ENCODE measurements at regions not wholly inside any gene's neighbourhood (a gene's known extent, or its start where the extent isn't known, plus 50 kb on each side); places are given as distances from the start of the nearest gene placed in this dataset.

DNA sequence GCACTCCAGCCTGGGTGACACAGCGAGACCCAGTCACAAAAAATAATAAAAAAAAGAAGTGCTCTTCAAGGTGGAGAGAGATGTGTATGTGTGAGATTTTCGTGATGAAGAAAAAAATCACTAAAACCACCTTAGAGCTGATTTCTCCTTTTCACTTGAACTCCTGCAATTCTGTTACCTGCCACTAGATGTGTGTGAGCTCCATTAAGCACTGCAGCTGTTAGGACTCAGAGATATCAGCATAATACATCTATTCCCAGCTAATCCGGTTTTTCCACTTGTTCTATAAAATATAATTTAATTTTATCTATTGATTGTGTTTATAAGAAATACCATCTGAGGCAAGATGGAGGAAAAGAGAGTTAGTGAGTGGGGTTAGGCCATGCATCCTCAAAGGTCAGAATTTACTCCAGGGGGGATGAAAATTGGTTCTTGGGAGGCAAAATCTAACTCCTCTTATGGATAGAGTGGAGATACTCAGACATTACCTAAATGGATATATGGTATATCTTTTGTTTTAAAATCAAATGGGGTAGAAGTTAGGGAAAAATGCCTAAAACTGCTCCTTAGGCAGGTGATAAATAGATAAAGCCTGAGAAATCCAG, 152.7 kb downstream of the IL20RB start:
- H3K9ac ChIP-seq (ENCODE audit: low read length), result no peak overlapping the region
- no peak overlapping the region for H2BK5ac ChIP-seq (ENCODE audit: low read depth, low read length, poor library complexity, severe bottlenecking)
- H3K27ac ChIP-seq (ENCODE audit: low read length, poor library complexity, severe bottlenecking), result no peak overlapping the region
- H3K4me3 ChIP-seq (ENCODE audit: insufficient read depth in 1 of 2, low read depth in 1 of 2, low read length in 2 of 2), result no peak overlapping the region
- H3K4me1 ChIP-seq (ENCODE audit: control insufficient read depth, insufficient read depth, low read depth, low read length), result no peaks in the 10 kb centered on the region
- H3K14ac ChIP-seq (ENCODE audit: low read length in 2 of 2), result no peak overlapping the region
- no peak overlapping the region for H3K23ac ChIP-seq (ENCODE audit: low read length in 2 of 2)
- H2AK5ac ChIP-seq (ENCODE audit: low read length, severe bottlenecking), result no peak overlapping the region
- no peaks in the 10 kb centered on the region for H3K36me3 ChIP-seq (ENCODE audit: control insufficient read depth in 1 of 2, insufficient read depth in 2 of 2, low read depth in 1 of 2, low read length in 2 of 2)
- WGBS, result no CpG with 5 or more reads among the region's 3 CpGs
- no peak overlapping the region for H2BK12ac ChIP-seq (ENCODE audit: low read length in 2 of 2)
- peak; percentile 33 for DNase-seq
- H2BK15ac ChIP-seq (ENCODE audit: low read depth, poor library complexity, severe bottlenecking), result no peak overlapping the region
- H4K91ac ChIP-seq (ENCODE audit: low read length), result no peak overlapping the region
- no peak overlapping the region for H3K18ac ChIP-seq (ENCODE audit: low read depth in 1 of 2, low read length in 2 of 2)
- no peak overlapping the region for H3K4ac ChIP-seq (ENCODE audit: low read depth in 1 of 2, low read length in 2 of 2)
- no peak overlapping the region for H2AFZ ChIP-seq (ENCODE audit: low read depth, low read length)
- peaks cover 19 to 28% of the 10 kb centered on the region in 2 experiments for H3K27me3 ChIP-seq (ENCODE audit: control insufficient read depth in 1 of 2, insufficient read depth in 1 of 2, low read length in 2 of 2)
- H3K4me2 ChIP-seq (ENCODE audit: low read length, poor library complexity, severe bottlenecking), result no peak overlapping the region
- H2BK120ac ChIP-seq (ENCODE audit: low read depth, low read length), result no peak overlapping the region
- no peak overlapping the region for H4K8ac ChIP-seq (ENCODE audit: low read length)
- H3K79me1 ChIP-seq (replicated peaks; ENCODE audit: low read length, poor library complexity, severe bottlenecking), result no peaks in the 10 kb centered on the region
- no peaks in the 10 kb centered on the region for H3K9me3 ChIP-seq (ENCODE audit: control insufficient read depth, low read length)

DNA sequence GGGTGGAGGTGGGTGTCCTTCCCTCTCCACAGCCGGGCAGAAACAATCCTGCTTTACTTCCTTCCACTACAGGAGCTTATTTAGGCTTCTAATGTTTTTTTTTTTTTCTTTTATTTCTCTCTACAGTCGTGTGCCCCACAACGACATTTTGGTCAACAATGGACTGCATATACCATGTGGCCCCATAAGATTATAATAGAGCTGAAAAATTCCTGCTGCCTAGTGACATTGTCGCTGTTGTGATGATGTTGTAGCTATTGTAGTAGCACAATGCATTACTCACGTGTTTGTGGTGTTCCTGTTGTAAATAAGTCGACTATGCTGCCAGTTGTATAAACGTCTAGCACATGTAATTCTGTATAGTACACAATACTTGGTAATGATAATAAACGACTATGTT, 153.7 kb downstream of the IL20RB start:
- no peak overlapping the region for H3K9ac ChIP-seq (ENCODE audit: low read length)
- WGBS, result 68% methylated on average over 5 of the region's 8 CpGs

DNA sequence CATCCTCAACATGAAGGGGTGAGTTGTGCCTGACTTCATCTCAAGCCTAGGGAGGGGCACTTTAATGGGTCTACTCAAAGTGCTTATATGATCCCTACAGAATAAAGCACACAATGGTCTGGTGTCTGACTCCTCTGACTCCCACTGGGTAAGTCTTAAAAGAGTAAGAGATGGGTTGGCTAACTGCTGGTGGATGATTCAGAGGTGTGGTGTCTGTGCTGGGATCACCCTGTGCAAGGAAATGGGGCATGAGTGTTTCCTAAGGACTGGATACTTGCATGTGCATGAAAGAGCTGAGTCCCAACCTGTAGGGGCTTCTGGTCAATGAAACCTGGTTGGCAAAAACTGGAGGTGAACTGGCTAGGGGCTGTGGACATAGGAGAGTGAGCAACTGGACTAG, 158.8 kb downstream of the IL20RB start:
- H3K18ac ChIP-seq (ENCODE audit: low read depth in 1 of 2, low read length in 2 of 2), result no peak overlapping the region
- no peak overlapping the region for H2BK5ac ChIP-seq (ENCODE audit: low read depth, low read length, poor library complexity, severe bottlenecking)
- H3K9me3 ChIP-seq (ENCODE audit: control insufficient read depth, low read length), result no peaks in the 10 kb centered on the region
- H4K91ac ChIP-seq (ENCODE audit: low read length), result no peak overlapping the region
- no peaks in the 10 kb centered on the region for H3K79me1 ChIP-seq (replicated peaks; ENCODE audit: low read length, poor library complexity, severe bottlenecking)
- H3K23ac ChIP-seq (ENCODE audit: low read length in 2 of 2), result no peak overlapping the region
- H4K8ac ChIP-seq (ENCODE audit: low read length), result no peak overlapping the region
- H3K4me2 ChIP-seq (ENCODE audit: low read length, poor library complexity, severe bottlenecking), result no peak overlapping the region
- H3K9ac ChIP-seq (ENCODE audit: low read length), result no peak overlapping the region
- H3K27ac ChIP-seq (ENCODE audit: low read length, poor library complexity, severe bottlenecking), result no peak overlapping the region
- peaks cover 0 to 3% of the 10 kb centered on the region in 2 experiments for H3K27me3 ChIP-seq (ENCODE audit: control insufficient read depth in 1 of 2, insufficient read depth in 1 of 2, low read length in 2 of 2)
- H2BK120ac ChIP-seq (ENCODE audit: low read depth, low read length), result no peak overlapping the region
- H3K14ac ChIP-seq (ENCODE audit: low read length in 2 of 2), result no peak overlapping the region
- no peak overlapping the region for H3K4me3 ChIP-seq (ENCODE audit: insufficient read depth in 1 of 2, low read depth in 1 of 2, low read length in 2 of 2)
- H2BK12ac ChIP-seq (ENCODE audit: low read length in 2 of 2), result no peak overlapping the region
- no peak overlapping the region for H2BK15ac ChIP-seq (ENCODE audit: low read depth, poor library complexity, severe bottlenecking)
- no peaks in the 10 kb centered on the region for H3K36me3 ChIP-seq (ENCODE audit: control insufficient read depth in 1 of 2, insufficient read depth in 2 of 2, low read depth in 1 of 2, low read length in 2 of 2)
- H2AFZ ChIP-seq (ENCODE audit: low read depth, low read length), result no peak overlapping the region
- no peaks in the 10 kb centered on the region for H3K4me1 ChIP-seq (ENCODE audit: control insufficient read depth, insufficient read depth, low read depth, low read length)
- no peak overlapping the region for H3K4ac ChIP-seq (ENCODE audit: low read depth in 1 of 2, low read length in 2 of 2)
- H2AK5ac ChIP-seq (ENCODE audit: low read length, severe bottlenecking), result no peak overlapping the region
- no peak for DNase-seq

More for the DNA sequence above, 153.7 kb downstream of the IL20RB start:
- Histone ChIP-seq H2AFZ (ENCODE audit: low read depth, low read length) (no peak overlapping the region), H2BK120ac (ENCODE audit: low read depth, low read length) (no peak overlapping the region), H3K14ac (ENCODE audit: low read length in 2 of 2) (no peak overlapping the region), H4K8ac (ENCODE audit: low read length) (no peak overlapping the region), H3K27ac (ENCODE audit: low read length, poor library complexity, severe bottlenecking) (no peak overlapping the region), H2BK15ac (ENCODE audit: low read depth, poor library complexity, severe bottlenecking) (no peak overlapping the region), H3K4me1 (ENCODE audit: control insufficient read depth, insufficient read depth, low read depth, low read length) (no peaks in the 10 kb centered on the region), H3K27me3 (ENCODE audit: control insufficient read depth in 1 of 2, insufficient read depth in 1 of 2, low read length in 2 of 2) (peaks cover 22 to 28% of the 10 kb centered on the region in 2 experiments), H3K4me2 (ENCODE audit: low read length, poor library complexity, severe bottlenecking) (no peak overlapping the region), H3K9me3 (ENCODE audit: control insufficient read depth, low read length) (no peaks in the 10 kb centered on the region), H2AK5ac (ENCODE audit: low read length, severe bottlenecking) (no peak overlapping the region), H3K4me3 (ENCODE audit: insufficient read depth in 1 of 2, low read depth in 1 of 2, low read length in 2 of 2) (no peak overlapping the region), H2BK5ac (ENCODE audit: low read depth, low read length, poor library complexity, severe bottlenecking) (no peak overlapping the region), H2BK12ac (ENCODE audit: low read length in 2 of 2) (no peak overlapping the region), H3K23ac (ENCODE audit: low read length in 2 of 2) (no peak overlapping the region), H3K36me3 (ENCODE audit: control insufficient read depth in 1 of 2, insufficient read depth in 2 of 2, low read depth in 1 of 2, low read length in 2 of 2) (no peaks in the 10 kb centered on the region), H3K4ac (ENCODE audit: low read depth in 1 of 2, low read length in 2 of 2) (no peak overlapping the region), H3K79me1 (replicated peaks; ENCODE audit: low read length, poor library complexity, severe bottlenecking) (no peaks in the 10 kb centered on the region), H3K18ac (ENCODE audit: low read depth in 1 of 2, low read length in 2 of 2) (no peak overlapping the region), H4K91ac (ENCODE audit: low read length) (no peak overlapping the region)
- DNase-seq, result no peak

DNA sequence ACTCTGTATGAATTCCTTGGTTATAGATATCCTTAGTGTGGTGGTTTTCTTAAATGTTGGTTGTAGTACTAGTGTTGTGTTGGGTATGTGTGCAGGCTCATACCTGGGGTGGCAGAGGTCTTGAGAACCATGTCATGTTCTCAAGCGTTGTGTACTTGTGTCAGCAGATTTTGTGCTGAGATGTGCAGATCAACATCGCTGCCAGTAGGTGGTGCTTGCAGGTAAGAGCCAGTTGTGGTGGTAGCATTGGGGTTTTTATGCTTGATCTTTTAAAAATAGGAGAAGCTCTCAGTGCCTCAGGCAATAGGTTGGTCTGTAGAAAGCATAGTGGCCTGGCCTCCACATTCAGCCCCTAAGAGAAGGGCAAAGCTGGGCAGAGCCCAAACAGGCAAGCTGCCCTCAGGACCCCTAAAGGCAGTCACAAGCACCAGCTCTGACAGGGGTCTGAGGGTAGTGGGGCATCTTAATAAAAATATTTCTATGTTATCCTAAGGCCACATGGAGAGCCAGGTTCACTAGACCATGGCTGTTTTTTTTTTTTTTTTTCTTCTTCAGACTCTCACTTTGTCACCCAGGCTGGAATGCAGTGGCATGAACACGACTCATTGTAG, 164.0 kb downstream of the IL20RB start:
- H3K36me3 ChIP-seq (ENCODE audit: control insufficient read depth in 1 of 2, insufficient read depth in 2 of 2, low read depth in 1 of 2, low read length in 2 of 2), result no peaks in the 10 kb centered on the region
- no peaks in the 10 kb centered on the region for H3K79me1 ChIP-seq (replicated peaks; ENCODE audit: low read length, poor library complexity, severe bottlenecking)
- H3K23ac ChIP-seq (ENCODE audit: low read length in 2 of 2), result no peak overlapping the region
- no peak overlapping the region for H2AFZ ChIP-seq (ENCODE audit: low read depth, low read length)
- no peak overlapping the region for H3K4me2 ChIP-seq (ENCODE audit: low read length, poor library complexity, severe bottlenecking)
- H3K4ac ChIP-seq (ENCODE audit: low read depth in 1 of 2, low read length in 2 of 2), result no peak overlapping the region
- no peak overlapping the region for H3K27ac ChIP-seq (ENCODE audit: low read length, poor library complexity, severe bottlenecking)
- no peaks in the 10 kb centered on the region for H3K9me3 ChIP-seq (ENCODE audit: control insufficient read depth, low read length)
- no peak overlapping the region for H2BK120ac ChIP-seq (ENCODE audit: low read depth, low read length)
- 44% methylated on average over 3 of the region's 3 CpGs for whole genome bisulfite sequencing
- no peak overlapping the region for H2BK12ac ChIP-seq (ENCODE audit: low read length in 2 of 2)
- H3K9ac ChIP-seq (ENCODE audit: low read length), result no peak overlapping the region
- H3K4me3 ChIP-seq (ENCODE audit: insufficient read depth in 1 of 2, low read depth in 1 of 2, low read length in 2 of 2), result no peak overlapping the region
- H2BK15ac ChIP-seq (ENCODE audit: low read depth, poor library complexity, severe bottlenecking), result no peak overlapping the region
- peaks cover 1% of the 10 kb centered on the region for H3K4me1 ChIP-seq (ENCODE audit: control insufficient read depth, insufficient read depth, low read depth, low read length)
- no peak overlapping the region for H4K91ac ChIP-seq (ENCODE audit: low read length)
- no peak overlapping the region for H3K14ac ChIP-seq (ENCODE audit: low read length in 2 of 2)
- H2BK5ac ChIP-seq (ENCODE audit: low read depth, low read length, poor library complexity, severe bottlenecking), result no peak overlapping the region
- no peak overlapping the region for H2AK5ac ChIP-seq (ENCODE audit: low read length, severe bottlenecking)
- peaks cover 0 to 5% of the 10 kb centered on the region in 2 experiments for H3K27me3 ChIP-seq (ENCODE audit: control insufficient read depth in 1 of 2, insufficient read depth in 1 of 2, low read length in 2 of 2)
- no peak overlapping the region for H4K8ac ChIP-seq (ENCODE audit: low read length)
- peak; percentile 24 for DNase-seq
- H3K18ac ChIP-seq (ENCODE audit: low read depth in 1 of 2, low read length in 2 of 2), result no peak overlapping the region

Measured in mesenchymal stem cell (in vitro differentiated cells and primary cell).